ENCODE measurements at regions not wholly inside any gene's neighbourhood (a gene's known extent, or its start where the extent isn't known, plus 50 kb on each side); places are given as distances from the start of the nearest gene placed in this dataset.
A peak's percentile ranks its signal among the peaks of the same experiment; 100 is the strongest.

DNA sequence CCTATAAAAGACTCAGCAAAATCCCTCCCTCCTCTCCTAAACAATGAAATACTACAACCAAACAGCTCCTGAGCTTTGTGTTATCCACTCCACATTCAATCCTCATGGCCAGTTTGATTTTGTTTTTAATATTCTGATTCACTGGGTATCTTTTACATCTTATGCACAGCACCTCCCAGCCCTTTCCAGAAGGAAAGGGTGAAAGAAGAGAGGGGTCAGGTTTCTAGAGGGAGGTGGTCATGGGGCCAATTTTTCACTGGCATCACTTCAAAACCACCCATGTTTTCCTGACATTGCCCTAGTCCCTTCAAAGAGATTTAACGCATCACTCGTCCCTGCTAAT is 315.6 kb downstream of the LPIN1 start:
- no peaks in the 10 kb centered on the region for H3K27me3 Mint-ChIP-seq (ENCODE audit: insufficient read depth, low read depth)
- peaks cover 12% of the 10 kb centered on the region for H3K4me1 Mint-ChIP-seq
- H3F3A ChIP-seq (ENCODE audit: low read depth), result no peaks in the 10 kb centered on the region
- peaks cover 4% of the 10 kb centered on the region for H3K9me3 Mint-ChIP-seq
- DNase-seq (ENCODE audit: low spot score), result no peak
- no peaks in the 10 kb centered on the region for H4K20me1 ChIP-seq (ENCODE audit: low read depth)
- H3K9ac ChIP-seq, result no peak overlapping the region
- H3K4me2 ChIP-seq, result no peak overlapping the region
- H3K27me3 ChIP-seq, result no peaks in the 10 kb centered on the region
- peaks cover 8% of the 10 kb centered on the region for H3K4me1 ChIP-seq
- no peaks in the 10 kb centered on the region for H3K79me2 ChIP-seq (ENCODE audit: low read depth)
- H3K27ac ChIP-seq, result no peak overlapping the region
- H3K4me3 ChIP-seq, result no peak overlapping the region
- H3K9me3 ChIP-seq (ENCODE audit: low read depth), result no peaks in the 10 kb centered on the region
- no peaks in the 10 kb centered on the region for H3K36me3 Mint-ChIP-seq
- no peak overlapping the region for H2AFZ ChIP-seq (replicated peaks)
- no peak overlapping the region for H3K27ac Mint-ChIP-seq
- TF ChIP-seq EZH2 (IDR thresholded peaks at IDR 0.05), result no peak
- TF ChIP-seq, protein P1, sequence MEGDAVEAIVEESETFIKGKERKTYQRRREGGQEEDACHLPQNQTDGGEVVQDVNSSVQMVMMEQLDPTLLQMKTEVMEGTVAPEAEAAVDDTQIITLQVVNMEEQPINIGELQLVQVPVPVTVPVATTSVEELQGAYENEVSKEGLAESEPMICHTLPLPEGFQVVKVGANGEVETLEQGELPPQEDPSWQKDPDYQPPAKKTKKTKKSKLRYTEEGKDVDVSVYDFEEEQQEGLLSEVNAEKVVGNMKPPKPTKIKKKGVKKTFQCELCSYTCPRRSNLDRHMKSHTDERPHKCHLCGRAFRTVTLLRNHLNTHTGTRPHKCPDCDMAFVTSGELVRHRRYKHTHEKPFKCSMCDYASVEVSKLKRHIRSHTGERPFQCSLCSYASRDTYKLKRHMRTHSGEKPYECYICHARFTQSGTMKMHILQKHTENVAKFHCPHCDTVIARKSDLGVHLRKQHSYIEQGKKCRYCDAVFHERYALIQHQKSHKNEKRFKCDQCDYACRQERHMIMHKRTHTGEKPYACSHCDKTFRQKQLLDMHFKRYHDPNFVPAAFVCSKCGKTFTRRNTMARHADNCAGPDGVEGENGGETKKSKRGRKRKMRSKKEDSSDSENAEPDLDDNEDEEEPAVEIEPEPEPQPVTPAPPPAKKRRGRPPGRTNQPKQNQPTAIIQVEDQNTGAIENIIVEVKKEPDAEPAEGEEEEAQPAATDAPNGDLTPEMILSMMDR (IDR thresholded peaks at IDR 0.05), result no peak
- TF ChIP-seq EZH2phosphoT487 (IDR thresholded peaks at IDR 0.05), result no peak
- H3K36me3 ChIP-seq, result no peaks in the 10 kb centered on the region
- H3K4me3 Mint-ChIP-seq, result no peak overlapping the region

DNA sequence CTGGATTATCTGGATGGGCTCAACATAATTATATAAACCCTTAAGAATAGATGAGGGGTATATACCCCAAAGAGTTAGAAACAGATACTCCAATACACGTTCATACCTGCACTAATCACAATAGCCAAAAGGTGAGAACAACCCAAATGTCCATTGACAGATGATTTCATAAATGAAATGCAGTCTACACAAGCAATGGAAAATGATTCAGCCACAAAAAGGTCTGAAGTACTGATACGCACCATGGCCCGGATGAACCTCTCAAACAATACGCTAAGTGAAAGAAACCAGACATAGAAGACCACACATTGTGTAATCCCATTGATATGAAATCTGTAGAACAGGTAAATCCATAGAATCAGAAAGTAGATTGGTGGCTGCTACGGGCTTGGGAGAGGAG is 316.8 kb downstream of the LPIN1 start:
- Histone ChIP-seq H3K4me2 (no peak overlapping the region), H2AFZ (replicated peaks) (no peak overlapping the region), H3K9ac (no peak overlapping the region), H3K36me3 (no peaks in the 10 kb centered on the region), H3K27ac (no peak overlapping the region), H4K20me1 (ENCODE audit: low read depth) (no peaks in the 10 kb centered on the region), H3K4me3 (no peak overlapping the region), H3F3A (ENCODE audit: low read depth) (no peaks in the 10 kb centered on the region), H3K79me2 (ENCODE audit: low read depth) (no peaks in the 10 kb centered on the region), H3K9me3 (ENCODE audit: low read depth) (no peaks in the 10 kb centered on the region), H3K27me3 (no peaks in the 10 kb centered on the region), H3K4me1 (peaks cover 8% of the 10 kb centered on the region)
- TF ChIP-seq, protein P1 (IDR thresholded peaks at IDR 0.05), result no peak
- TF ChIP-seq EZH2phosphoT487 (IDR thresholded peaks at IDR 0.05), result no peak
- TF ChIP-seq EZH2 (IDR thresholded peaks at IDR 0.05), result no peak
- H3K4me3 Mint-ChIP-seq, result no peak overlapping the region
- H3K27ac Mint-ChIP-seq, result no peak overlapping the region
- H3K27me3 Mint-ChIP-seq (ENCODE audit: insufficient read depth, low read depth), result no peaks in the 10 kb centered on the region
- peaks cover 4% of the 10 kb centered on the region for H3K9me3 Mint-ChIP-seq
- no peak for DNase-seq (ENCODE audit: low spot score)
- H3K4me1 Mint-ChIP-seq, result peaks cover 8% of the 10 kb centered on the region
- no peaks in the 10 kb centered on the region for H3K36me3 Mint-ChIP-seq

DNA sequence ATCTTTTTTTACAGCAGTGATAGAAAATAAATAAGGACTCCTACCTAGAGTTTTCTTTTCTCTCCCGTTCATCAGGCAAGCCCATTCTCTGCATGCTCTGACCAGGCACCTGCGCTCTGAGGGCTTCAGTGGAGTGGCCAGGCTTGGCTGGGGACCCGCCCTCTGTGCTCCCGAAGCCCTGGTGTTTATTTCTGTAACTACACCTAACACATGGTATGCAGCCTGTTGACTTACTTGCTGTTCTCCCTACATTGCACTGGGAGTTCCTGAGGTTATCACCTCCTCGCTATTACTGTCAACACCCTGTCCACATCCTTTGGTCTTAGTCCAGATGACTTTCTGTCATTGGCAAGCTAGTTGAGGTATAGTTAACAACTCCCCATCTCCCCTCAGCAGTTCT is 317.7 kb downstream of the LPIN1 start:
- Histone ChIP-seq H4K20me1 (ENCODE audit: low read depth) (no peaks in the 10 kb centered on the region), H3K4me2 (no peak overlapping the region), H3F3A (ENCODE audit: low read depth) (no peaks in the 10 kb centered on the region), H3K36me3 (no peaks in the 10 kb centered on the region), H3K27me3 (no peaks in the 10 kb centered on the region), H3K4me3 (no peak overlapping the region), H3K9ac (no peak overlapping the region), H3K27ac (no peak overlapping the region), H3K9me3 (ENCODE audit: low read depth) (no peaks in the 10 kb centered on the region), H2AFZ (replicated peaks) (no peak overlapping the region), H3K79me2 (ENCODE audit: low read depth) (no peaks in the 10 kb centered on the region), H3K4me1 (peaks cover 8% of the 10 kb centered on the region)
- DNase-seq (ENCODE audit: low spot score), result no peak
- Mint-ChIP-seq H3K27me3 (ENCODE audit: insufficient read depth, low read depth) (no peaks in the 10 kb centered on the region), H3K27ac (no peak overlapping the region), H3K9me3 (peaks cover 4% of the 10 kb centered on the region), H3K36me3 (no peaks in the 10 kb centered on the region), H3K4me1 (peaks cover 7% of the 10 kb centered on the region), H3K4me3 (no peak overlapping the region)
- TF ChIP-seq, protein P1 (IDR thresholded peaks at IDR 0.05), result peak; percentile 12
- TF ChIP-seq EZH2phosphoT487 (IDR thresholded peaks at IDR 0.05), result no peak

DNA sequence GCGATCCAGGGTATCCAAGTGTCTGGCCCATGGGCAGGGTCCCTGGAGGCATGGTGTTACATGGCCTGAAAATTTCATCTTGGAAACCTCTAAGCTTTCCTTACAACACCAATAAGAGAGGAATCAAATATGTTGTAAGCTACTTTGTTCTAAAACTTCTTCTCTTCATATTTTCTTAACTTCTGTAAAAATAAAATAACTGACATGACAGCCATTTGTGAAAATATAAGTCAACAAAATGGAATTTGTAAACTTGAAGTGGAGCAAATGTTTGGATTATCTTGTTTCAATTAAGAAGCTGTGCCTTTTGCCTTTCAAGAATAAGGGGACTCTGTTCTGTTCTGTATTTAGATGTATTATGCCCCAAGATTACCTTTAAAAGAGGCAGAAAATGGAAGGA is 319.7 kb downstream of the LPIN1 start:
- H3K27ac Mint-ChIP-seq, result no peak overlapping the region
- H3K4me2 ChIP-seq, result no peak overlapping the region
- TF ChIP-seq EZH2phosphoT487 (IDR thresholded peaks at IDR 0.05) (no peak), EZH2 (IDR thresholded peaks at IDR 0.05) (no peak)
- TF ChIP-seq, protein P1 (IDR thresholded peaks at IDR 0.05), result no peak

More for the DNA sequence above, 319.7 kb downstream of the LPIN1 start:
- Histone ChIP-seq H3K9me3 (ENCODE audit: low read depth) (no peaks in the 10 kb centered on the region), H3F3A (ENCODE audit: low read depth) (no peaks in the 10 kb centered on the region), H3K79me2 (ENCODE audit: low read depth) (no peaks in the 10 kb centered on the region), H3K9ac (no peak overlapping the region), H4K20me1 (ENCODE audit: low read depth) (no peaks in the 10 kb centered on the region), H3K27ac (no peak overlapping the region), H3K36me3 (no peaks in the 10 kb centered on the region), H3K4me3 (no peak overlapping the region), H3K27me3 (no peaks in the 10 kb centered on the region), H2AFZ (replicated peaks) (no peak overlapping the region), H3K4me1 (peaks cover 8% of the 10 kb centered on the region)
- H3K4me3 Mint-ChIP-seq, result no peak overlapping the region
- H3K9me3 Mint-ChIP-seq, result peaks cover 4% of the 10 kb centered on the region
- no peaks in the 10 kb centered on the region for H3K36me3 Mint-ChIP-seq
- DNase-seq (ENCODE audit: low spot score), result no peak
- no peaks in the 10 kb centered on the region for H3K27me3 Mint-ChIP-seq (ENCODE audit: insufficient read depth, low read depth)
- H3K4me1 Mint-ChIP-seq, result peaks cover 5% of the 10 kb centered on the region
